ENCODE measurements at regions not wholly inside any gene's neighbourhood (a gene's known extent, or its start where the extent isn't known, plus 50 kb on each side); places are given as distances from the start of the nearest gene placed in this dataset.

DNA sequence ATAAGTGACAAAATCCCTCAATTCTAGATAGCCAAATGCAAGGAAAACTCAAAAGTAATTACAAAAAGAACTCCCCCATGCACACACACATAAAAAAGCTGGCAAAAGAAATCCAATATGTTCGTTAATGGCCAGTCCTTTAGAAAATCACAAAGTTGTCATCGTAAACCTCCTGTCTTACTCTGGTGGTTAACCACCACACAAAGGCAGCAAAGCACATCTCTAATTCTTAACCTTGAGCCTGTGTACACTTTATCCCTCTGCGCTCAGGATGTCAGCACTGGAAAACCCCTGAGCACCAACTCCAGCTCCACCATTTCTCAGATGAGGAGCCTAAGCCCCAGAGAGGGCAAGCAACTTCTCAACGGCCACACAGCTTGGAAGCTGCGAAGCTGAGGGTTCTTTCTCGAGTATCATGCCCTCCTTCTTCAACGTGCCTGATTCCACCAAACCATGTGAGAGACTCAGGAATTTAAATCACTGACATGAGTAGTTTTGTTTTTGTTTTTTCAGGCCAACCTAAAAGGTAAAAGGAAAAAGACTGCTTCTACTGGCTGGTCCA lies 72.5 kb downstream of the C16orf95 start:
- no peak for DNase-seq

DNA sequence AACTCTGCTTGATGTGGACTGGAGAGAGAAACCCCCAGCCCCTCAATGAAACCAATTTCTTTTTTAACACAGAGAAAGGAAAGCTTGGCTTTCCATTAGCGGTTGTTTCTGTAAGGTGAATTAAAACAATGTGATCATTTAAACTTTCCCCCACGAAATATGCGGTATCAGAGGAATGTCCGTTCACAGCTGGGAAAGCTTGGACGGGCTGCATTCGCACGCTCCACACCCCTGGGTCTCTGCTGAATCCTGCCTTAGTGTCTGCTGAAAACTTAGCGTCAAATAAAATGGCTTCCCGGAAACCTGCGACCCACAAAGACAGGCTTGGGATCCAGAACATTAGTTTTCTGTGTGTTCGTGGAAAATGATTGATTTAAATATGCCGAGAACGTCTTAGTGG lies 71.7 kb downstream of the C16orf95 start:
- DNase-seq: no peak

DNA sequence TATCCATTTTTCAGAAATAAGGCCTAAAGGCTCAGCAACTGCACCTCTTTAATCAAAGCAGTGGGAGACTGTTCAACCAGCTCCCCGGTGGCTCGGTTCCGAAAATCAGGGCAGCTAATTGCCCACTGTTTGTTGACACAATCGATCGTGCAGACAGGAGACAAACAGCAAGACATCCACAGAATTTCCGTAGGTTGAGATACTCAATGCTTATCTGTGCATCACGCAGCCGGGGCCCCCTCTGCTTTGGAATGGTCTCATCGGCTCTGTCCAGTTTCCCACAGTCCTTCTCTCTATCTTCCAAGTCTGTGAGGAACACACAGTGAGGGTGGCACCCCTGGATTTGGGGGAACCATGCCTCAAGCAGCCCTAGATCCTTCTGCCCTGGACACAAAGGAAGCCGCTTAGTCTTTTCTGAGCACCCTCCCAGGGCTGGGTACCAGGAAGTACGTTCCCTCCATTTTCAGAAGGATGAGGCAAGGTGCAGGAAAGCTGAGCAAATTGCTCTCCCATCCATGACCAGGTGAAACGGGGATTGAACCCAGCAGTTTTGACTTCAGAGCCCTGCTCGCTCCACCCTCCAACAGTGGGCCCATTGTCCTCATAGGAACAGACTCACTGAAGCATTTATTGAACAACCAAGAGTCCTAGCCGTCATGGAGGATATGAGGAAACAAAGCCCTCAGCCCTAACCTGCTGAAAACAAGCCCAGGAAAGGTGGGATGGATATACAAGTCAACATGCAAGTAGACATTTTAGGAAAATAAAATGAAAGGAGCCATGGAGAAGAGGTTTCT lies 70.7 kb downstream of the C16orf95 start:
- DNase-seq: no peak

DNA sequence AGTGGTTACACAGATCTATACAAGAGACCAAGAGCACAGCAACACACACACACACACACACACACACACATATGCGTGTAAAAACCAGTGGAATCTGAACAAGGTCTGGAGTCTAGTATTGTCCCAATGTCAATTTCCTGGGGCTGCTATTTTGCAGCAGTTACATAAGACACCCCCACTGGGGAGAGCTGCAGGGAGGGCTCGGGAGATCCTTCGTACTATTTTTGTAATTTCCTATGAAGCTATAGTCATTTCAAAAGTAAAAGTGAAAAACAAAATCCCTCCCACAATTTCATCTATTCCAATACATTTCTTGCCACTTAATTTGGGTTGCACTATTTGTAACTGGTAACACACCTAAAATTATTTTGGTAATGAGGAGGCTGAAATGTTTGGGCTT lies 68.5 kb downstream of the C16orf95 start:
- no peak for DNase-seq

DNA sequence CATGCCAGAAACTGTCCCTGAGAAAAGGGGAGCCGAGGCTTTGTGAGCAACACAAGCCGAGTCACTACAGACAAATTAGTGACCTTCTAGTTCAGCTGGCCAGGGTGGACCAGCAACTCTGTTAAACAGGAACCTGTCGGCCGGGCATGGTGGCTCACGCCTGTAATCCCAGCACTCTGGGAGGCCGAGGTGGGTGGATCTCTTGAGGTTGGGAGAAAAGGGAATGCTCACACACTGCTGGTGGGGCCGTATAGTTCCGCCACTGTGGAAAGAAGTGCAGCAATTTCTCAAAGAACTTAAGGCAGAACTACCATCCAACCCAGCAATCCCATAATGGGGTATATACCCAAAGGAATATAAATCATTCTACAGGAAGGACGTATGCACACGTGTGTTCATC lies 67.8 kb downstream of the C16orf95 start:
- no peak for DNase-seq

DNA sequence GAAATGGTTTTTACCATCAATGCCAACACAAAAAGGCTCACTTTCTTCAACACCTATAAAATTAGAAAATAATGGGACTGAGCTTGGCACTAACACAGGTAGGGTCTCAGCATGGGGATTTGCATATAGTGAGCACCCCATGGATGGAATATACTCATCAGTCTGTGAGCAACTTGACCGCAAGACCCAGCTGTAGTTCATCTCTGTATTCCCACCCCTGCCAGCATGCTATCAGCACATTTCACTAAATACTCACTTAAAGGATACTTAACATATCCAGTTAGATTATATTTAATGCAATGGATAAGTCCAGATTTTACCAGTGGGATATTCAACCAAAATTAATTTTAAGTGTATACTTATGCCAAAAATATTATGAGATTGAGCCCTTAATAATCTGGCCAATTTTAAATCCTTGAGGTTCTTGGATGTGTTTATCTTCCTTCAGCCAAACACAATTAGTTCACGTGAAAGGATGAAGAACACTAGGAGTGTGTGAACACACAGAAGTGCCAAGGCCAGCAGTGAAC lies 66.7 kb downstream of the C16orf95 start:
- no peak for DNase-seq

DNA sequence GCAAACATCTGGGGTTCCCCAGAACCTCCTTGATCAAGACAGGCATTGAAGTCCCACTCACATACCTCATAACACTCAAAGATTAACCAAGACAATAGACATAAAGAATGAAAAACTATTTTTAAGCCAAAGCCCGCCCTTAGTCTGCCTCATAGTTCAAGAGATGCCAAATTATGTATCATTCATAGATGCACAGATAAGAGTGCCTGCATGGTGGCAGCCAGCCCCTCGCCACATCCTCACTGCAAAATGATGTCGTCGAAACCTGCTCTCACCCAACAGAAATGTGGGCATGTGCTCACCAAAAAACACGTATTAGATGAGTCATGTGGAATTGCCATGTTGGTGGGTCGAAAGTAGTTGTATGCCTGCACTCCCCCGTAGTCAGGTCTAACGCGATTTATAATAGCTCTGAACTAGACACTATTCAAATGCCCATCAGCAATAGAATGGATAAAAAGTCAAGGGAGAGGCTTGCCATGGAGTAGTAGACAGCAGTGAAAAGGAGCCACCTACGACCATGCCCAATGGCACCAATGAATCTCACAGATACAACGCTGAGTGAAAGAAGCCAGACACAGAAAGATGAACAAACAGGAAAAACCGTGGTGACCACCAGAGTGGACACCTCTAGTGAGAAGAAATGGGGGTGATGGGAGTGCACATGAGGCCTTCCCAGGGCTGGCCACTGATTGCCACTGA lies 64.8 kb downstream of the C16orf95 start:
- DNase-seq: no peak
